ENCODE measurements at regions not wholly inside any gene's neighbourhood (a gene's known extent, or its start where the extent isn't known, plus 50 kb on each side); places are given as distances from the start of the nearest gene placed in this dataset.

GRCh38 chr10:90180886-90181691, 479.7 kb downstream of the KIF20B start:
- Histone ChIP-seq H3K36me3 (ENCODE audit: insufficient read depth, low read length) (no peaks in the 10 kb centered on the region), H3K27ac (no peak overlapping the region), H3K9ac (ENCODE audit: insufficient read length) (no peak overlapping the region), H3K4me3 (no peak overlapping the region), H3K9me3 (ENCODE audit: low read depth, low read length) (no peaks in the 10 kb centered on the region)
- DNase-seq (ENCODE audit: low read depth, low spot score), result no peak
- no peak for TF ChIP-seq FOXP2 (optimal IDR thresholded peaks at IDR 0.05; ENCODE audit: control extremely low read depth, extremely low read length, insufficient read depth)
- no peak for TF ChIP-seq EZH2 (IDR thresholded peaks at IDR 0.05)
- TF ChIP-seq POLR2AphosphoS5 (IDR thresholded peaks at IDR 0.05; ENCODE audit: borderline replicate concordance, low read depth, low read length), result no peak

DNA sequence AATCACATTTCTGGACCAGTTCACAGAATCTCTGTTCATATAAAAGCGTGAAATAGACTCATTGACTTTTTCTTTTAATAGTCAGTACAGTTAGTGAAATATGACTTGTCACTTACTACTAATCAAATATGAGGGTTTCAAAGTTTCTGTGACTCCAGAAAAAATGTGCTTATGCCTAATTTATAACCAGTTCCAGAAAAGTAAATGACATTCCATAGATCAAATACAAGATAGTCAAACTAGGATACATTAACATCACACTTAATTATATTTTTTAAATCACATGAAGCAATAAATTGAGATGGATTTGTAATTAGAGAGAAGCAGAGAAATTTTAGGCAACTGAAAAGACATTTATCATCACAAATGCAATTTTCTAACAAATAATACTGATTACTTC, 491.4 kb downstream of the KIF20B start:
- Histone ChIP-seq H3K9me3 (ENCODE audit: low read depth, low read length) (no peaks in the 10 kb centered on the region), H3K4me3 (no peak overlapping the region), H3K9ac (ENCODE audit: insufficient read length) (no peak overlapping the region), H3K36me3 (ENCODE audit: insufficient read depth, low read length) (no peaks in the 10 kb centered on the region), H3K27ac (no peak overlapping the region)
- TF ChIP-seq FOXP2 (optimal IDR thresholded peaks at IDR 0.05; ENCODE audit: control extremely low read depth, extremely low read length, insufficient read depth), result no peak
- no peak for TF ChIP-seq EZH2 (IDR thresholded peaks at IDR 0.05)
- TF ChIP-seq POLR2AphosphoS5 (IDR thresholded peaks at IDR 0.05; ENCODE audit: borderline replicate concordance, low read depth, low read length), result no peak
- no peak for DNase-seq (ENCODE audit: low read depth, low spot score)

DNA sequence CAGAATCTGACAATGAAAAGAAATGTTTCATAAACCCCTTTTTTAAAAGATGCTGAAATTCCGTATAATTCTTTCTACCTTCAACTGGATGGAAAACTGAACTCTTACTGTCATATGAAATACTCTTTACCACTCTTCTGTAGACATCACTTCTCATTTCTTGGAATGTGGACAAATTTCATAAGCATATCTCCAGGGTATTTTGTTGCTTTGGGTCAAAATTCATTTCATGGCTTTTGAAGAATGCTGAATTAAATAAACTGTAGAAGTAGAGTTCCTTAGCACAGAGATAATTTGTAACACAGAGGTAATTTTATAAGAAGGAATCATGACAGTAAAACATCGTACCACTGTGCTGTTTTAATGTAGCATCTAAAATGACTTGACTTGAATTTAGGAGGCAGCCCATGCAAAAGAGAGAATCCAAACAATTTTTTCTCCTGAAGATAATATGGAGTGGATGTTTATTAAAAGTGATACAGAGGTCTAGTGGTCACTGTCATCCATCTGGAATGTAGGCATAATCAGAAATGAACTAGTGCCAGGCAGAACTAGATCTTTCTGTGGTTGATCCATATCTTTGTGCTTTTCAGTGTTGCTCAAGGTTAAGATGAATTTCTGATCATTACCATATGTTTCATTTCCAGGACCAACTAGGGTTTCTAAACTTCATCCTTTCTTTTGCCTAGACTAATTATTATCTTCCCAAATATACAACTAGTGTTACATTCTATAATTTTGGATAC, 492.0 kb downstream of the KIF20B start:
- Histone ChIP-seq H3K4me3 (no peak overlapping the region), H3K27ac (no peak overlapping the region), H3K9me3 (ENCODE audit: low read depth, low read length) (no peaks in the 10 kb centered on the region), H3K36me3 (ENCODE audit: insufficient read depth, low read length) (no peaks in the 10 kb centered on the region), H3K9ac (ENCODE audit: insufficient read length) (no peak overlapping the region)
- DNase-seq (ENCODE audit: low read depth, low spot score), result no peak
- TF ChIP-seq EZH2 (IDR thresholded peaks at IDR 0.05) (no peak), POLR2AphosphoS5 (IDR thresholded peaks at IDR 0.05; ENCODE audit: borderline replicate concordance, low read depth, low read length) (no peak), FOXP2 (optimal IDR thresholded peaks at IDR 0.05; ENCODE audit: control extremely low read depth, extremely low read length, insufficient read depth) (no peak)

GRCh38 chr10:90195288-90195840, 494.0 kb downstream of the KIF20B start:
- Histone ChIP-seq H3K9ac (ENCODE audit: insufficient read length) (no peak overlapping the region), H3K27ac (no peak overlapping the region), H3K9me3 (ENCODE audit: low read depth, low read length) (no peaks in the 10 kb centered on the region), H3K36me3 (ENCODE audit: insufficient read depth, low read length) (no peaks in the 10 kb centered on the region), H3K4me3 (no peak overlapping the region)
- no peak for TF ChIP-seq POLR2AphosphoS5 (IDR thresholded peaks at IDR 0.05; ENCODE audit: borderline replicate concordance, low read depth, low read length)
- no peak for TF ChIP-seq EZH2 (IDR thresholded peaks at IDR 0.05)
- no peak for TF ChIP-seq FOXP2 (optimal IDR thresholded peaks at IDR 0.05; ENCODE audit: control extremely low read depth, extremely low read length, insufficient read depth)
- DNase-seq (ENCODE audit: low read depth, low spot score), result no peak

DNA sequence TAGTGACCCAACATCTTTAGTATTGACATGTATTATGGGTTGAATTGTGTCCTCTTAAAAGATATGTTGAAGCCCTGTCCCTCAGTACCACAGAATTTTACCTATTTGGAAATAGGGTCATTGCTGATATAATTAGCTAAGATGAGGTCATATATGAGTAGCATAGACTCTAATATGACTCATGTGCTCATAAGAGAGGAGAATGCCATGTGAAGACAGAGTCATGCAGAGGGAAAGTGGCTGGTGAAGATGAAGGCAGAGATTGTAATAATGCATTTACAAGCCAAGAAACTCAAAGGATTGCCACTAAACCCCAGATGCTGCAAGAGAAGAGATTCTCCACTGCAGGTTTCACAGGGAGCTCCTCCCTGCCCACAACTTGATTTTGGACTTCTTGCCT, 496.4 kb downstream of the KIF20B start:
- no peaks in the 10 kb centered on the region for H3K36me3 ChIP-seq (ENCODE audit: insufficient read depth, low read length)
- H3K9me3 ChIP-seq (ENCODE audit: low read depth, low read length), result no peaks in the 10 kb centered on the region
- TF ChIP-seq POLR2AphosphoS5 (IDR thresholded peaks at IDR 0.05; ENCODE audit: borderline replicate concordance, low read depth, low read length) (no peak), EZH2 (IDR thresholded peaks at IDR 0.05) (no peak), FOXP2 (optimal IDR thresholded peaks at IDR 0.05; ENCODE audit: control extremely low read depth, extremely low read length, insufficient read depth) (no peak)
- H3K27ac ChIP-seq, result no peak overlapping the region
- H3K9ac ChIP-seq (ENCODE audit: insufficient read length), result no peak overlapping the region
- H3K4me3 ChIP-seq, result no peak overlapping the region
- no peak for DNase-seq (ENCODE audit: low read depth, low spot score)

DNA sequence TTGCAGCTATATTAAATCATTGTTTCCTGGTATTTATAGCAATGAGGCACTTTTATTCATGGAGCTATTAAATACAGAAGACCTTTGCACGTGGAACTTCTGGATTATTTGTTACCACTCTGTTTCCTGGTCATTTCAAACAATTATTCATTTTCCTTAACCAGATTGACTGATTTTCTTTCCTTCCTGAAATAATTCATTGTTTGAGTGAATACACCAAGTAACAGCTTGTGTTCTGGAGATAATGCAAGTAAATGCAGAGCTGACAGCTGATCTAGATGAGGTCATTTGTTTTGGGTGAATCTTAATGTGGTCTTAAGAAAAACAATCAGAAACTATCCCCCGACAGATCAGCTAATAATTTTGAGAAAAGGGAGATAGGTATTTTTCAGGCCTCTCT, 497.7 kb downstream of the KIF20B start:
- no peaks in the 10 kb centered on the region for H3K9me3 ChIP-seq (ENCODE audit: low read depth, low read length)
- DNase-seq (ENCODE audit: low read depth, low spot score), result no peak
- no peak overlapping the region for H3K27ac ChIP-seq
- no peak overlapping the region for H3K4me3 ChIP-seq
- TF ChIP-seq POLR2AphosphoS5 (IDR thresholded peaks at IDR 0.05; ENCODE audit: borderline replicate concordance, low read depth, low read length) (no peak), EZH2 (IDR thresholded peaks at IDR 0.05) (no peak), FOXP2 (optimal IDR thresholded peaks at IDR 0.05; ENCODE audit: control extremely low read depth, extremely low read length, insufficient read depth) (no peak)
- no peak overlapping the region for H3K9ac ChIP-seq (ENCODE audit: insufficient read length)
- H3K36me3 ChIP-seq (ENCODE audit: insufficient read depth, low read length), result no peaks in the 10 kb centered on the region

DNA sequence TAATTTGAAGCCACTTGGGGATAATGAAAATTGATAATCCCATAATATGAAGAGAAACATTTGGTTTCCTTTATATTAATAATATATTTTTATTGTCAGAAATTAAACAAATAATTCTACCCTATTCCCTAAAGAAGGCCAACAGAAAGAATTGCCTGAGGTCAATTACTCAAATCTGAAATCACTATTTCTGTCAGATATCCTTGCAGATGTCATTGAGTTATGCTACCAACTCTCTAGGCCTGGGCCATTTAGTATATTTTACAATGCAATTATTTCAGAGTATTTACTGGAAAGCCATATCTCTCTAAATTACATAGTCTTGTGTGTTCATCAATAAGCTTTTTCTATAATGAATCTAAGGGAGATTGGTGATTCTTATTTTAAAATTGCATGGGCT, 498.1 kb downstream of the KIF20B start:
- Histone ChIP-seq H3K36me3 (ENCODE audit: insufficient read depth, low read length) (no peaks in the 10 kb centered on the region), H3K4me3 (no peak overlapping the region), H3K9ac (ENCODE audit: insufficient read length) (no peak overlapping the region), H3K27ac (no peak overlapping the region), H3K9me3 (ENCODE audit: low read depth, low read length) (no peaks in the 10 kb centered on the region)
- DNase-seq (ENCODE audit: low read depth, low spot score), result no peak
- TF ChIP-seq POLR2AphosphoS5 (IDR thresholded peaks at IDR 0.05; ENCODE audit: borderline replicate concordance, low read depth, low read length) (no peak), FOXP2 (optimal IDR thresholded peaks at IDR 0.05; ENCODE audit: control extremely low read depth, extremely low read length, insufficient read depth) (no peak), EZH2 (IDR thresholded peaks at IDR 0.05) (no peak)
